Ishikawa (cell line): ENCODE measurements at regions not wholly inside any gene's neighbourhood (a gene's known extent, or its start where the extent isn't known, plus 50 kb on each side); places are given as distances from the start of the nearest gene placed in this dataset.

Experiments
- CEBPB ChIP-seq: IDR thresholded peaks from 2 replicates; pipeline ENCODE4 v1.6.1; 2012
- CREB1 ChIP-seq: IDR thresholded peaks from 2 replicates; pipeline ENCODE4 v1.6.1; 2012; ENCODE audit warnings: low read depth
- EGR1 ChIP-seq: IDR thresholded peaks from 2 replicates; pipeline ENCODE4 v1.6.1; 2012
- EP300 ChIP-seq: IDR thresholded peaks from 2 replicates; pipeline ENCODE4 v1.6.1; 2012; ENCODE audit warnings: borderline replicate concordance
- FOXM1 ChIP-seq: IDR thresholded peaks from 2 replicates; pipeline ENCODE4 v1.6.1; 2012; ENCODE audit warnings: low read depth, borderline replicate concordance
- NFIC ChIP-seq: IDR thresholded peaks from 2 replicates; pipeline ENCODE4 v1.6.1; 2012
- RAD21 ChIP-seq: IDR thresholded peaks from 2 replicates; pipeline ENCODE4 v1.6.1; 2012; ENCODE audit warnings: low read depth
- TAF1 ChIP-seq: IDR thresholded peaks from 2 replicates; pipeline ENCODE4 v1.6.1; 2012; ENCODE audit warnings: low read depth, mild to moderate bottlenecking
- TCF12 ChIP-seq: IDR thresholded peaks from 2 replicates; pipeline ENCODE4 v1.6.1; 2012; ENCODE audit warnings: low read depth
- TEAD4 ChIP-seq: IDR thresholded peaks from 2 replicates; pipeline ENCODE4 v1.6.1; 2012
- USF1 ChIP-seq: IDR thresholded peaks from 2 replicates; pipeline ENCODE4 v1.6.1; 2012
- YY1 ChIP-seq: IDR thresholded peaks from 2 replicates; pipeline ENCODE4 v1.6.1; 2012; ENCODE audit warnings: low read depth
- ZBTB7A ChIP-seq: IDR thresholded peaks from 2 replicates; pipeline ENCODE4 v1.6.1; 2012; ENCODE audit warnings: low read depth
- TF ChIP-seq, protein P1 (sequence below): IDR thresholded peaks from 2 replicates; pipeline ENCODE4 v1.6.1; 2012; ENCODE audit warnings: low read depth, mild to moderate bottlenecking
- TF ChIP-seq, protein P2 (sequence below): IDR thresholded peaks from 2 replicates; pipeline ENCODE4 v1.6.1; 2012

GRCh38 chr6:50330963-50331362 is 281.2 kb upstream of the DEFB112 start:
- TF ChIP-seq, protein P1, sequence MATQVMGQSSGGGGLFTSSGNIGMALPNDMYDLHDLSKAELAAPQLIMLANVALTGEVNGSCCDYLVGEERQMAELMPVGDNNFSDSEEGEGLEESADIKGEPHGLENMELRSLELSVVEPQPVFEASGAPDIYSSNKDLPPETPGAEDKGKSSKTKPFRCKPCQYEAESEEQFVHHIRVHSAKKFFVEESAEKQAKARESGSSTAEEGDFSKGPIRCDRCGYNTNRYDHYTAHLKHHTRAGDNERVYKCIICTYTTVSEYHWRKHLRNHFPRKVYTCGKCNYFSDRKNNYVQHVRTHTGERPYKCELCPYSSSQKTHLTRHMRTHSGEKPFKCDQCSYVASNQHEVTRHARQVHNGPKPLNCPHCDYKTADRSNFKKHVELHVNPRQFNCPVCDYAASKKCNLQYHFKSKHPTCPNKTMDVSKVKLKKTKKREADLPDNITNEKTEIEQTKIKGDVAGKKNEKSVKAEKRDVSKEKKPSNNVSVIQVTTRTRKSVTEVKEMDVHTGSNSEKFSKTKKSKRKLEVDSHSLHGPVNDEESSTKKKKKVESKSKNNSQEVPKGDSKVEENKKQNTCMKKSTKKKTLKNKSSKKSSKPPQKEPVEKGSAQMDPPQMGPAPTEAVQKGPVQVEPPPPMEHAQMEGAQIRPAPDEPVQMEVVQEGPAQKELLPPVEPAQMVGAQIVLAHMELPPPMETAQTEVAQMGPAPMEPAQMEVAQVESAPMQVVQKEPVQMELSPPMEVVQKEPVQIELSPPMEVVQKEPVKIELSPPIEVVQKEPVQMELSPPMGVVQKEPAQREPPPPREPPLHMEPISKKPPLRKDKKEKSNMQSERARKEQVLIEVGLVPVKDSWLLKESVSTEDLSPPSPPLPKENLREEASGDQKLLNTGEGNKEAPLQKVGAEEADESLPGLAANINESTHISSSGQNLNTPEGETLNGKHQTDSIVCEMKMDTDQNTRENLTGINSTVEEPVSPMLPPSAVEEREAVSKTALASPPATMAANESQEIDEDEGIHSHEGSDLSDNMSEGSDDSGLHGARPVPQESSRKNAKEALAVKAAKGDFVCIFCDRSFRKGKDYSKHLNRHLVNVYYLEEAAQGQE: no peak
- TF ChIP-seq YY1 (no peak), EP300 (no peak), EGR1 (no peak), RAD21 (no peak), TCF12 (no peak), TEAD4 (no peak), FOXM1 (no peak), TAF1 (no peak), ZBTB7A (no peak), NFIC (no peak), CEBPB (no peak), USF1 (no peak), CREB1 (no peak)
- TF ChIP-seq, protein P2, sequence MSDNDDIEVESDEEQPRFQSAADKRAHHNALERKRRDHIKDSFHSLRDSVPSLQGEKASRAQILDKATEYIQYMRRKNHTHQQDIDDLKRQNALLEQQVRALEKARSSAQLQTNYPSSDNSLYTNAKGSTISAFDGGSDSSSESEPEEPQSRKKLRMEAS: no peak

DNA sequence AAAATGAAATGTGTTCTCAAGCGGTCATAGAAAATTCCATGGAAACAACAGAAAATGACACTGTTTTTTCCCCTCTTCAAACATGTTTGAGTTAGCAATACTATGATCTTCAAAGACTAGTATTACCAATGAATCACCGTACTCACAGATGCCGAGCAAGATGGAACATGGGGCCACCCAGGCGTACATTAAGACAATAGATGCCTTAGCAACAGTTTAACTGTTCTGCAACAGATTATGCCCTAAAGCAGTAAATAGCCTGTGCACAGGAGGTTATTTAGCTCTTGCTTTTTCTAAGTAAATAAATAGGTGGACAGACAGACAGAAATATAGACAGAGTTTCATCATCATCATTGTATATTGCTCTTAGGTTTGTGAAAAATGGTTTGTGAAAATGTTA is 284.0 kb upstream of the DEFB112 start:
- TF ChIP-seq TAF1 (no peak), EGR1 (no peak), YY1 (no peak), TEAD4 (no peak), ZBTB7A (no peak), TCF12 (no peak), EP300 (no peak), RAD21 (no peak), CEBPB (no peak), FOXM1 (no peak), NFIC (no peak), CREB1 (no peak), USF1 (no peak)
- TF ChIP-seq, protein P2: no peak
- TF ChIP-seq, protein P1: no peak

DNA sequence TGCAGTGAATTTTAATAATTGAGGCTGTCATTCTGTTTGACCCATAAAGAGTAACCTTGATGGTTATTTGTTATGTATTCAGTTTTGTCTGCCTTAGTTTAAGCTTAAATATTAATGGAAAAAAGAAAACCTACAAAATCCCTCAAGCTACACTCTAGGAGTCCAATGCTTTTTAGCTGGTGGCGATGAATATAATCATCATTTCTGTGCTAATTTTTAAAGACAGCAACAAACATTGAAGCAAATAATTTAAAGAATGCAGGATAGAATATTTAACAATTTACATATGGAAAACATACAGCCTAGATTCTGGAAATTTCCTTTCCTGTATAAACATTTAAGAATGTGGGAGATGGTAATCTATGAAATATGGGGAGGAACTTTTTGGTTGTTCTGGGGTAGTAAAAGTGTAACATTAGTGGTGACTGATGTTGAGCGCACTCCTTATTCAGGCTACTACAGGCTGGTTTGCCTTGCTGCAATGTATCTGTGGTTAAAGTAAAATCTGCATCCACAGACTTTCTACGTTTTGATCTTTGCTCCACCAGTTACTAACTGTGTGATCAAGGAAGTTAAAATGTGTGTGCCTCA is 287.9 kb upstream of the DEFB112 start:
- TF ChIP-seq, protein P1: no peak

GRCh38 chr6:50353603-50354002 is 303.9 kb upstream of the DEFB112 start:
- TF ChIP-seq, protein P2: no peak
- TF ChIP-seq NFIC (no peak), USF1 (no peak), EGR1 (no peak)

GRCh38 chr6:50358113-50358512 is 308.4 kb upstream of the DEFB112 start:
- TF ChIP-seq, protein P1: no peak
- TF ChIP-seq, protein P2: no peak
- TF ChIP-seq ZBTB7A (no peak), CREB1 (no peak), RAD21 (no peak), CEBPB (no peak), NFIC (no peak), FOXM1 (no peak)
